GM21515 (cell line): ENCODE measurements at regions not wholly inside any gene's neighbourhood (a gene's known extent, or its start where the extent isn't known, plus 50 kb on each side); places are given as distances from the start of the nearest gene placed in this dataset.

Experiments used
- ATAC-seq: cut with Tn5 transposase; IDR thresholded peaks from one replicate; pipeline ENCODE4 v1.9.1; 2021; ENCODE audit not compliant: unreplicated experiment

DNA sequence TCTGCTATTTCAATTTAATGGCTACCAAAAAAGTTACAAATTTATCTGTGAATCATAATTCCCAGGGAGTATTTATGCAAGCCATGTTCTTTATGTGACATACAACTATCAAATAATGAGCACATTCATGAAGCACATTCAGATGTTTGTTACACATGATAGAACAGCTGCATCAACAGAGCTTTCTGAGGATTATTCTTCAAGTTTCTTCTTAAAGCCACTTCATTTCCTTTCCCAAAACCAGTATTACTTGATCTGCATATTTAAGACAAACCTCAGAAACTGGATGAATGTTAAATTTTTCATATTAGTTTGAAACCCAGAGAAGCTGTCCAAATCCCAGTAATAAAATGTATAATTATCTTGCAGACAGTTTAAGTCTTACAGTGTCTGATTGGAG is 73.6 kb upstream of the SOX5 start:
- no peak for ATAC-seq

GRCh38 chr12:24021164-24021502 is 71.7 kb upstream of the SOX5 start:
- no peak for ATAC-seq

DNA sequence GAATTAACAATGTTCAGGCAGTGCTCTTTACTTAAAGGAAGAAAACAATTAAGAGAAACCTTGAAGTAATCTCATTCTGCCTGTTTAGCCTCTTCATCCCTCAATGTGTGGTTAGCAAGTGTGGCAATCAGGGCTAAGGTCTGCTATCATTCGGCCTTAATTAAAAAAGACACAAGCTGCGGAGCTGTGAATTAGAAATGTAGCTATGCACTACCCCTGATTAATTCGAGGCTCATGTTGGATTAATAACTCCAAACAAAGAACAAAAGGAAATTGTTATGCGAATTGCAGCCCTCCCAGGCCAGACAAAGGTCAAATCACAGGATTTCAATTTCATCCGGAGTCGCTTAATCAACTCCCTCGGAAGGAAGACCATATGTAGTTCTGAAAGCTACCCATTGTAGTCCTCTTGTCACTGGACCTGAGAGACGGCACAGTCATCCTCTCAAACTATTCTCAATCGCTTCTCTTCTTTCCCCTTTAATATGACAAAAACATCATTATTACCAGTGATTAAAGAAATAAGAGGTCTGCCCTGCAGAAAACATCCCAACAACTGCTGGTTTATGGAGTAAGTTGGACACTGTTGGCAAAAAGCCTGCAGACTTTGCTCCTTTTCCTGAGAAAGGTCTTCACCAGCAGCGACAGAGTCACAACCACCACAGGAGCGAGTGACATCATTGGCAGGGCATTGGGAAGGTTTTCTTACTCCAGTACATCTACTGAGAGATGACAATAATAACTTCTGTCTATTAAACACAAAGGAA is 71.1 kb upstream of the SOX5 start:
- no peak for ATAC-seq

GRCh38 chr12:24015833-24016160 is 66.3 kb upstream of the SOX5 start:
- ATAC-seq, result no peak

- no peak for ATAC-seq
Observed at GRCh38 chr12:24014915-24015832, 65.7 kb upstream of the SOX5 start.

- no peak for ATAC-seq
Observed at GRCh38 chr12:24014240-24014639, 64.8 kb upstream of the SOX5 start.

DNA sequence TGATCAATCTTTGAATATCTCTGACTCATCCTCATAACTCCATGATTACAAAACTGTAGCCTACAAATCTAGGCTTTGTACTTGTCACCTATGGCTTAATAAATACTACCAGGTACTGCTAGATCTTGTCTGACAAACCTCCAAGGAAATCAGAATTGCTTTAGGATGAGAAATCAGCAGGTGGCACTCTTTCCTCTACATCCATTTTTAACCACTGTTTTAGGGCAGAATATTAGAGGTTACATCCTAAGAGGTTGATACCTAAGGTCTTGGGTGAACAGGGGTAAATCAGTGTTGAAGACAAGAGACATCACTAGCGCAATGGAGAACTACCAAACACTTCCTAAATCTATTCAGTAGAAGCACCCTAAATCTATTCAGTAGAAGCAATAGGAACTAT is 63.1 kb upstream of the SOX5 start:
- ATAC-seq, result no peak

- ATAC-seq, result no peak
Observed at GRCh38 chr12:24011927-24012507, 62.5 kb upstream of the SOX5 start.

DNA sequence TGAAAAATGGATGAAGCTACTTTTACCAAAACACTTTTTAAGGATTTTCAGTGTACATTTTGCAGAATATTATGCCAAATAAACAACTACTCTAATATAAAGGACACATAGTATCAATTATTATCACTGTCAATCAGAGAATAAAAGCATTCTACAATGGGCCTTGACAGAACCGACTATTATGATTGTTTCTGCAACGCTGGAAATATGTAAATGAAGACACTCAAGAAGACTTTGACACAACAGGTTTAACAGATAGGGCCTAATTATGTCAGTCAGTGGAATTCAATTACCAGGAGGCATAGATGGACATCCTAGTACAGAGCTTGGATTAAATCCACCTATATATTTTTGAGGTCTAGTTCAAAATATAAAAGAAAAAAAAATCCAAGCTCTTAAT is 58.7 kb upstream of the SOX5 start:
- ATAC-seq, result no peak
